ENCODE measurements at regions not wholly inside any gene's neighbourhood (a gene's known extent, or its start where the extent isn't known, plus 50 kb on each side); places are given as distances from the start of the nearest gene placed in this dataset.

GRCh38 chr2:187224989-187225388 lies 223.1 kb downstream of the CALCRL start:
- Mint-ChIP-seq H3K27me3 (no peaks in the 10 kb centered on the region), H3K4me3 (no peak overlapping the region), H3K36me3 (no peaks in the 10 kb centered on the region), H3K9me3 (no peaks in the 10 kb centered on the region), H3K27ac (no peak overlapping the region), H3K4me1 (no peaks in the 10 kb centered on the region)
- POLR2A ChIA-PET = no interaction called here
- DNase-seq = no peak
- no peak for ATAC-seq (ENCODE audit: low read depth)

GRCh38 chr2:187220071-187220470 lies 228.0 kb downstream of the CALCRL start:
- POLR2A ChIA-PET = no interaction called here
- no peak overlapping the region for H3K27ac Mint-ChIP-seq
- DNase-seq = no peak
- no peaks in the 10 kb centered on the region for H3K4me1 Mint-ChIP-seq
- H3K36me3 Mint-ChIP-seq = no peaks in the 10 kb centered on the region
- no peaks in the 10 kb centered on the region for H3K9me3 Mint-ChIP-seq
- no peak overlapping the region for H3K4me3 Mint-ChIP-seq
- H3K27me3 Mint-ChIP-seq = peaks cover 2% of the 10 kb centered on the region
- no peak for ATAC-seq (ENCODE audit: low read depth)

- Mint-ChIP-seq H3K9me3 (no peaks in the 10 kb centered on the region), H3K27ac (no peak overlapping the region), H3K4me1 (no peaks in the 10 kb centered on the region), H3K4me3 (no peak overlapping the region), H3K36me3 (no peaks in the 10 kb centered on the region), H3K27me3 (peaks cover 6% of the 10 kb centered on the region)
- ATAC-seq (ENCODE audit: low read depth) (no peak), DNase-seq (no peak)
- POLR2A ChIA-PET = no interaction called here
Measured at GRCh38 chr2:187215532-187216240, 232.4 kb downstream of the CALCRL start.

GRCh38 chr2:187214306-187214705 lies 233.7 kb downstream of the CALCRL start:
- Mint-ChIP-seq H3K27ac (no peak overlapping the region), H3K9me3 (no peaks in the 10 kb centered on the region), H3K27me3 (peaks cover 6% of the 10 kb centered on the region), H3K36me3 (no peaks in the 10 kb centered on the region), H3K4me3 (no peak overlapping the region), H3K4me1 (no peaks in the 10 kb centered on the region)
- POLR2A ChIA-PET = no interaction called here
- no peak for DNase-seq
- ATAC-seq (ENCODE audit: low read depth) = no peak

GRCh38 chr2:187213798-187214197 lies 234.3 kb downstream of the CALCRL start:
- POLR2A ChIA-PET = no interaction called here
- H3K4me3 Mint-ChIP-seq = no peak overlapping the region

GRCh38 chr2:187210726-187211125 lies 237.3 kb downstream of the CALCRL start:
- POLR2A ChIA-PET = no interaction called here
- H3K27ac Mint-ChIP-seq = no peak overlapping the region
- H3K27me3 Mint-ChIP-seq = peaks cover 6% of the 10 kb centered on the region
- no peaks in the 10 kb centered on the region for H3K36me3 Mint-ChIP-seq
- no peaks in the 10 kb centered on the region for H3K9me3 Mint-ChIP-seq
- no peak overlapping the region for H3K4me3 Mint-ChIP-seq
- H3K4me1 Mint-ChIP-seq = no peaks in the 10 kb centered on the region
- ATAC-seq (ENCODE audit: low read depth) (no peak), DNase-seq (no peak)

More at GRCh38 chr2:187213798-187214197, 234.3 kb downstream of the CALCRL start:
- peaks cover 6% of the 10 kb centered on the region for H3K27me3 Mint-ChIP-seq
- DNase-seq (no peak), ATAC-seq (ENCODE audit: low read depth) (no peak)
- H3K9me3 Mint-ChIP-seq = no peaks in the 10 kb centered on the region
- H3K27ac Mint-ChIP-seq = no peak overlapping the region
- no peaks in the 10 kb centered on the region for H3K36me3 Mint-ChIP-seq
- H3K4me1 Mint-ChIP-seq = no peaks in the 10 kb centered on the region

- H3K27ac Mint-ChIP-seq = no peak overlapping the region
- H3K4me3 Mint-ChIP-seq = no peak overlapping the region
- no peak for ATAC-seq (ENCODE audit: low read depth)
- H3K27me3 Mint-ChIP-seq = peaks cover 3% of the 10 kb centered on the region
- H3K36me3 Mint-ChIP-seq = no peaks in the 10 kb centered on the region
- POLR2A ChIA-PET = no interaction called here
- H3K9me3 Mint-ChIP-seq = no peaks in the 10 kb centered on the region
- no peaks in the 10 kb centered on the region for H3K4me1 Mint-ChIP-seq
- no peak for DNase-seq
Measured at GRCh38 chr2:187208199-187208785, 239.8 kb downstream of the CALCRL start.

- Mint-ChIP-seq H3K27ac (no peak overlapping the region), H3K4me1 (no peaks in the 10 kb centered on the region), H3K9me3 (no peaks in the 10 kb centered on the region), H3K36me3 (no peaks in the 10 kb centered on the region), H3K4me3 (no peak overlapping the region), H3K27me3 (no peaks in the 10 kb centered on the region)
- ATAC-seq (ENCODE audit: low read depth) (no peak), DNase-seq (no peak)
- POLR2A ChIA-PET = no interaction called here
Measured at GRCh38 chr2:187207126-187207525, 240.9 kb downstream of the CALCRL start.

- POLR2A ChIA-PET = no interaction called here
- Mint-ChIP-seq H3K27ac (no peak overlapping the region), H3K4me3 (no peak overlapping the region)
Measured at GRCh38 chr2:187206471-187206870, 241.6 kb downstream of the CALCRL start.

GRCh38 chr2:187206071-187206470 lies 242.0 kb downstream of the CALCRL start:
- DNase-seq (no peak), ATAC-seq (ENCODE audit: low read depth) (no peak)
- H3K4me3 Mint-ChIP-seq = no peak overlapping the region
- H3K27ac Mint-ChIP-seq = no peak overlapping the region
- H3K36me3 Mint-ChIP-seq = no peaks in the 10 kb centered on the region
- no peaks in the 10 kb centered on the region for H3K27me3 Mint-ChIP-seq
- no peaks in the 10 kb centered on the region for H3K9me3 Mint-ChIP-seq
- POLR2A ChIA-PET = no interaction called here
- H3K4me1 Mint-ChIP-seq = no peaks in the 10 kb centered on the region

More at GRCh38 chr2:187206471-187206870, 241.6 kb downstream of the CALCRL start:
- no peaks in the 10 kb centered on the region for H3K4me1 Mint-ChIP-seq
- ATAC-seq (ENCODE audit: low read depth) = no peak
- no peaks in the 10 kb centered on the region for H3K9me3 Mint-ChIP-seq
- H3K36me3 Mint-ChIP-seq = no peaks in the 10 kb centered on the region
- DNase-seq = no peak
- no peaks in the 10 kb centered on the region for H3K27me3 Mint-ChIP-seq

- no peak for DNase-seq
- POLR2A ChIA-PET = no interaction called here
- ATAC-seq (ENCODE audit: low read depth) = no peak
- H3K27ac Mint-ChIP-seq = no peak overlapping the region
- H3K36me3 Mint-ChIP-seq = no peaks in the 10 kb centered on the region
- H3K27me3 Mint-ChIP-seq = no peaks in the 10 kb centered on the region
- no peaks in the 10 kb centered on the region for H3K9me3 Mint-ChIP-seq
- H3K4me3 Mint-ChIP-seq = no peak overlapping the region
- no peaks in the 10 kb centered on the region for H3K4me1 Mint-ChIP-seq
Measured at GRCh38 chr2:187198136-187198535, 249.9 kb downstream of the CALCRL start.

- no peaks in the 10 kb centered on the region for H3K27me3 Mint-ChIP-seq
- DNase-seq (no peak), ATAC-seq (ENCODE audit: low read depth) (no peak)
- no peak overlapping the region for H3K4me3 Mint-ChIP-seq
- H3K27ac Mint-ChIP-seq = no peak overlapping the region
- H3K36me3 Mint-ChIP-seq = no peaks in the 10 kb centered on the region
- POLR2A ChIA-PET = no interaction called here
- no peaks in the 10 kb centered on the region for H3K4me1 Mint-ChIP-seq
- no peaks in the 10 kb centered on the region for H3K9me3 Mint-ChIP-seq
Measured at GRCh38 chr2:187194049-187194448, 254.0 kb downstream of the CALCRL start.

- no peak for ATAC-seq (ENCODE audit: low read depth)
- no peaks in the 10 kb centered on the region for H3K27me3 Mint-ChIP-seq
- H3K27ac Mint-ChIP-seq = no peak overlapping the region
- DNase-seq = no peak
- H3K36me3 Mint-ChIP-seq = no peaks in the 10 kb centered on the region
- POLR2A ChIA-PET = no interaction called here
- H3K4me1 Mint-ChIP-seq = no peaks in the 10 kb centered on the region
- H3K4me3 Mint-ChIP-seq = no peak overlapping the region
- no peaks in the 10 kb centered on the region for H3K9me3 Mint-ChIP-seq
Measured at GRCh38 chr2:187188783-187189631, 259.0 kb downstream of the CALCRL start.

- no peaks in the 10 kb centered on the region for H3K27me3 Mint-ChIP-seq
- H3K4me1 Mint-ChIP-seq = no peaks in the 10 kb centered on the region
- POLR2A ChIA-PET = no interaction called here
- H3K9me3 Mint-ChIP-seq = no peaks in the 10 kb centered on the region
- H3K4me3 Mint-ChIP-seq = no peak overlapping the region
- ATAC-seq (ENCODE audit: low read depth) (no peak), DNase-seq (no peak)
- H3K27ac Mint-ChIP-seq = no peak overlapping the region
- no peaks in the 10 kb centered on the region for H3K36me3 Mint-ChIP-seq
Measured at GRCh38 chr2:187187519-187187918, 260.5 kb downstream of the CALCRL start.

Data from activated naive CD8-positive, alpha-beta T cell treated with anti-CD3 and anti-CD28 coated beads, Interleukin-2, amount 10 ng/mL, durations not matched to agents 7 days and 5 days (primary cell).